ENCODE measurements at regions not wholly inside any gene's neighbourhood (a gene's known extent, or its start where the extent isn't known, plus 50 kb on each side); places are given as distances from the start of the nearest gene placed in this dataset.

- TF ChIP-seq CTCF (IDR thresholded peaks at IDR 0.05) (no peak), POLR2A (IDR thresholded peaks at IDR 0.05) (no peak)
Observed at GRCh38 chr2:120641366-120641771, 94.3 kb upstream of the GLI2 start.
